GM23338 (cell line): ENCODE measurements at regions not wholly inside any gene's neighbourhood (a gene's known extent, or its start where the extent isn't known, plus 50 kb on each side); places are given as distances from the start of the nearest gene placed in this dataset.

Experiments used
- ATAC-seq: fragments of 200-7000 bp; cut with Tn5 transposase; 3 replicates; pipeline ENCODE4 v1.9.1; 2020
- DNase-seq: peaks from one replicate; pipeline ENCODE4 v3.0.0-alpha.2; 2015; ENCODE audit warnings: low spot score
- H2AFZ ChIP-seq: fragments of 200-600 bp; sonication (generic); 2 replicates; pipeline ENCODE4 v1.8.0; 2016; ENCODE audit warnings: antibody characterized with exemption, mild to moderate bottlenecking, moderate library complexity
- H3F3A ChIP-seq: fragments of 200-600 bp; sonication (generic); replicated peaks from 2 replicates; pipeline ENCODE4 v1.8.0; 2017; ENCODE audit warnings: antibody characterized with exemption, mixed run types, low read depth
- H3K27ac ChIP-seq: fragments of 200-600 bp; sonication (generic); 2 replicates; pipeline ENCODE4 v1.6.1; 2016; ENCODE audit warnings: low read depth
- H3K27me3 ChIP-seq: fragments of 200-600 bp; sonication (generic); 2 replicates; pipeline ENCODE4 v1.8.0; 2016; ENCODE audit warnings: mild to moderate bottlenecking, mixed run types, moderate library complexity; ENCODE audit not compliant: insufficient read depth
- H3K36me3 ChIP-seq: fragments of 200-600 bp; sonication (generic); 2 replicates; pipeline ENCODE4 v1.8.0; 2016; ENCODE audit warnings: mild to moderate bottlenecking; ENCODE audit not compliant: insufficient read depth
- H3K4me1 ChIP-seq: fragments of 200-600 bp; sonication (generic); 2 replicates; pipeline ENCODE4 v1.8.0; 2016; ENCODE audit warnings: mild to moderate bottlenecking, moderate library complexity; ENCODE audit not compliant: insufficient read depth
- H3K4me2 ChIP-seq: fragments of 200-600 bp; sonication (generic); 2 replicates; pipeline ENCODE4 v1.7.1; 2017; ENCODE audit warnings: mixed run types
- H3K4me3 ChIP-seq: fragments of 200-600 bp; sonication (generic); 2 replicates; pipeline ENCODE4 v1.6.1; 2016; ENCODE audit warnings: mixed run types
- H3K79me2 ChIP-seq: fragments of 200-600 bp; sonication (generic); replicated peaks from 2 replicates; pipeline ENCODE4 v1.8.0; 2017; ENCODE audit warnings: mild to moderate bottlenecking; ENCODE audit not compliant: insufficient read depth
- H3K9me2 ChIP-seq: fragments of 200-600 bp; sonication (generic); 2 replicates; pipeline ENCODE4 v1.8.0; 2017; ENCODE audit not compliant: insufficient read depth
- H4K20me1 ChIP-seq: fragments of 200-600 bp; sonication (generic); replicated peaks from 2 replicates; pipeline ENCODE4 v1.8.0; 2017; ENCODE audit warnings: mild to moderate bottlenecking; ENCODE audit not compliant: insufficient read depth
- H3K27ac Mint-ChIP-seq: 2 replicates; pipeline ENCODE4 v1.8.0; 2020; ENCODE audit warnings: inconsistent platforms, mild to moderate bottlenecking, moderate library complexity, mixed read lengths
- H3K27me3 Mint-ChIP-seq: 3 replicates; pipeline ENCODE4 v1.8.0; 2022; ENCODE audit warnings: low read depth, mild to moderate bottlenecking, moderate library complexity, mixed read lengths, inconsistent platforms; ENCODE audit not compliant: insufficient read depth, poor library complexity
- H3K36me3 Mint-ChIP-seq: 3 replicates; pipeline ENCODE4 v1.8.0; 2021; ENCODE audit warnings: low read depth, mild to moderate bottlenecking, inconsistent platforms, moderate library complexity, mixed read lengths
- H3K4me1 Mint-ChIP-seq: 3 replicates; pipeline ENCODE4 v1.8.0; 2020; ENCODE audit warnings: mild to moderate bottlenecking, inconsistent platforms, mixed read lengths
- H3K4me3 Mint-ChIP-seq: 3 replicates; pipeline ENCODE4 v1.8.0; 2021; ENCODE audit warnings: moderate library complexity, mild to moderate bottlenecking, inconsistent platforms, mixed read lengths
- H3K9me3 Mint-ChIP-seq: 3 replicates; pipeline ENCODE4 v1.8.0; 2020; ENCODE audit warnings: moderate library complexity, mild to moderate bottlenecking, inconsistent platforms, mixed read lengths
- CREB1 ChIP-seq: fragments of 250-450 bp; sonication (Bioruptor Pico); IDR thresholded peaks from 2 replicates; pipeline ENCODE4 v1.5.0; 2020; ENCODE audit warnings: low read depth, mild to moderate bottlenecking, moderate library complexity
- CTCF ChIP-seq, 2 experiments: fragments of 200-600 bp in 1 of 2; sonication (generic) in 1 of 2; conservative IDR thresholded peaks; 2 replicates each; pipeline versions ENCODE4 v1.5.1 to v1.6.1; 2016 to 2017; ENCODE audit warnings: antibody characterized with exemption in 2 of 2, low read depth in 2 of 2, mild to moderate bottlenecking in 2 of 2, moderate library complexity in 1 of 2
- ETS1 ChIP-seq: IDR thresholded peaks from 2 replicates; pipeline ENCODE4 v1.6.1; 2016; ENCODE audit warnings: antibody characterized with exemption
- EZH2 ChIP-seq: fragments of 200-600 bp; sonication (generic); IDR thresholded peaks from one replicate; pipeline ENCODE4 v1.8.0; 2017; ENCODE audit warnings: antibody characterized with exemption, mild to moderate bottlenecking, low read depth; ENCODE audit not compliant: unreplicated experiment
- EZH2phosphoT487 ChIP-seq: fragments of 200-600 bp; sonication (generic); IDR thresholded peaks from one replicate; pipeline ENCODE4 v1.8.1; 2018; ENCODE audit warnings: antibody characterized with exemption; ENCODE audit not compliant: unreplicated experiment
- JUNB ChIP-seq: IDR thresholded peaks from one replicate; pipeline ENCODE4 v1.6.1; 2016; ENCODE audit warnings: antibody characterized with exemption; ENCODE audit not compliant: unreplicated experiment
- NANOG ChIP-seq: IDR thresholded peaks from 2 replicates; pipeline ENCODE4 v1.6.1; 2016; ENCODE audit warnings: antibody characterized with exemption, borderline replicate concordance
- POLR2AphosphoS5 ChIP-seq: IDR thresholded peaks from 2 replicates; pipeline ENCODE4 v1.6.1; 2016; ENCODE audit warnings: antibody characterized with exemption, low read depth
- REST ChIP-seq: IDR thresholded peaks from one replicate; pipeline ENCODE4 v1.6.1; 2018; ENCODE audit warnings: antibody characterized with exemption; ENCODE audit not compliant: unreplicated experiment
- STAT1 ChIP-seq: IDR thresholded peaks from one replicate; pipeline ENCODE4 v1.6.1; 2016; ENCODE audit warnings: antibody characterized with exemption; ENCODE audit not compliant: unreplicated experiment
- ZNF114 ChIP-seq: fragments of 250-450 bp; sonication (Bioruptor Pico); IDR thresholded peaks from 2 replicates; pipeline ENCODE4 v1.5.0; 2020; ENCODE audit warnings: mild to moderate bottlenecking, moderate library complexity
- ZNF331 ChIP-seq: fragments of 250-450 bp; sonication (Bioruptor Pico); IDR thresholded peaks from 2 replicates; pipeline ENCODE4 v1.5.0; 2020; ENCODE audit warnings: low read depth, mild to moderate bottlenecking, moderate library complexity

GRCh38 chr10:4557469-4557868 lies 268.5 kb upstream of the AKR1E2 start:
- peaks cover 12% of the 10 kb centered on the region; the same call in 2 of the 3 replicates for H3K4me1 Mint-ChIP-seq
- Histone ChIP-seq H3F3A (no peaks in the 10 kb centered on the region), H2AFZ (0 out of 2 replicates have a peak overlapping the region, but pooled peaks have one; percentile 6), H3K4me3 (no peak overlapping the region), H3K27me3 (no peaks in the 10 kb centered on the region), H3K4me2 (no peak overlapping the region), H3K79me2 (no peaks in the 10 kb centered on the region), H3K4me1 (no peaks in the 10 kb centered on the region), H4K20me1 (no peaks in the 10 kb centered on the region), H3K27ac (no peak overlapping the region), H3K9me2 (no peaks in the 10 kb centered on the region), H3K36me3 (no peaks in the 10 kb centered on the region)
- no peaks in the 10 kb centered on the region for H3K36me3 Mint-ChIP-seq
- no peaks in the 10 kb centered on the region for H3K9me3 Mint-ChIP-seq
- no peaks in the 10 kb centered on the region for H3K27me3 Mint-ChIP-seq
- H3K27ac Mint-ChIP-seq, result peak overlapping the region; percentile 23; the same call in 1 of the 2 replicates
- ATAC-seq (no peak), DNase-seq (no peak)
- no peak overlapping the region for H3K4me3 Mint-ChIP-seq
- TF ChIP-seq EZH2phosphoT487 (no peak), NANOG (no peak), CREB1 (CRISPR knock-in tag) (no peak), ETS1 (no peak), EZH2 (no peak)

- Histone ChIP-seq H3K27me3 (no peaks in the 10 kb centered on the region), H3K4me1 (no peaks in the 10 kb centered on the region), H3K4me2 (no peak overlapping the region), H3K27ac (no peak overlapping the region), H3K4me3 (no peak overlapping the region), H4K20me1 (no peaks in the 10 kb centered on the region), H3K9me2 (no peaks in the 10 kb centered on the region), H3F3A (no peaks in the 10 kb centered on the region), H3K79me2 (no peaks in the 10 kb centered on the region), H2AFZ (no peak overlapping the region), H3K36me3 (no peaks in the 10 kb centered on the region)
- no peaks in the 10 kb centered on the region for H3K36me3 Mint-ChIP-seq
- H3K4me3 Mint-ChIP-seq, result no peak overlapping the region
- ATAC-seq (no peak), DNase-seq (no peak)
- H3K4me1 Mint-ChIP-seq, result peaks cover 12% of the 10 kb centered on the region; the same call in 2 of the 3 replicates
- H3K27me3 Mint-ChIP-seq, result no peaks in the 10 kb centered on the region
- no peaks in the 10 kb centered on the region for H3K9me3 Mint-ChIP-seq
- no peak overlapping the region for H3K27ac Mint-ChIP-seq
- TF ChIP-seq NANOG (no peak), EZH2 (no peak), STAT1 (no peak), POLR2AphosphoS5 (no peak), ZNF331 (CRISPR knock-in tag) (no peak), EZH2phosphoT487 (no peak), JUNB (no peak), ZNF114 (CRISPR knock-in tag) (no peak), CREB1 (CRISPR knock-in tag) (no peak), REST (no peak), CTCF (conservative IDR thresholded peaks at IDR 0.05; ENCODE audit: low read depth in 2 of 2) (no peak), ETS1 (no peak)
Measured at GRCh38 chr10:4556527-4556926, 269.5 kb upstream of the AKR1E2 start.
